NAMALWA (cell line): ENCODE measurements at regions not wholly inside any gene's neighbourhood (a gene's known extent, or its start where the extent isn't known, plus 50 kb on each side); places are given as distances from the start of the nearest gene placed in this dataset.
"Not testable (repeated sequence)": the region's sequence is repeated elsewhere in the genome, so short reads cannot be mapped to it uniquely, and the experiment has no call there.

Source experiments
- DNase-seq: peaks from one replicate; pipeline ENCODE4 v3.0.0-alpha.2; 2015; ENCODE audit warnings: low spot score

DNA sequence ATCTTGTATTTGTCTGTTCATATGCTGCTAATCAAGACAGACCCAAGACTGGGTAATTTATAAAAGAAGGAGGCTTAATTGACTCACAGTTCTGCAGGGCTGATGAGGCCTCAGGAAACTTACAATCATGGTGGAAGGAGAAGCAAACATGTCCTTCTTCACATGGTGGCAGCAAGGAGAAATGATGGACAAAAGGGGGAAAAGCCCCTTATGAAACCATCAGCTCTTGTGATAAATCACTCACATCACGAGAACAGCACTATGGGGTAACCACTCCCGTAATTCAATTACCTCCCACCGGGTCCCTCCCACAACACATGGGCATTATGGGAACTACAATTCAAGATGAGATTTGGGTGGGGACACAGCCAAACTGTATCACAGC, 117.0 kb downstream of the TTC6 start:
- DNase-seq, result not testable (repeated sequence)

DNA sequence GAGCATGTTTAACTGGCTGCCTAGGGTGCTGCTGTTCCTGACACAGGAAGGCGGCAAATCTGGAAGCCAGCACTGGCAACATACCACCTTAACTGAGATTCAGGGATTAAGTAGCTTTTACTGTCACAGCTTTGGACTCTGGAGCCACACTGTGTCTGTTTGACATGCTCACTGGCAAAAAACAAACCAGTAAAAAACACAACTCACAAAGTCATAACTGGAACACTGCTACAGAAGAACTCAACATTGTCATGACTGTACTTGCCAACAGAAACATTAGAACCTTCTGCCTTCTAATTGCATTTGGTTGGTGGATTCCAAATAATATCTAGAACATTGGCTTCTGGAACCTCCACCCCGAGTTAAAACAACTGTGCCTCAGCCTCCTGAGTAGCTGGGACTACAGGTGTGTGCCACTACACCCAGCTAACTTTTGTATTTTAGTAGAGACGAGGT, 117.6 kb downstream of the TTC6 start:
- no peak for DNase-seq

DNA sequence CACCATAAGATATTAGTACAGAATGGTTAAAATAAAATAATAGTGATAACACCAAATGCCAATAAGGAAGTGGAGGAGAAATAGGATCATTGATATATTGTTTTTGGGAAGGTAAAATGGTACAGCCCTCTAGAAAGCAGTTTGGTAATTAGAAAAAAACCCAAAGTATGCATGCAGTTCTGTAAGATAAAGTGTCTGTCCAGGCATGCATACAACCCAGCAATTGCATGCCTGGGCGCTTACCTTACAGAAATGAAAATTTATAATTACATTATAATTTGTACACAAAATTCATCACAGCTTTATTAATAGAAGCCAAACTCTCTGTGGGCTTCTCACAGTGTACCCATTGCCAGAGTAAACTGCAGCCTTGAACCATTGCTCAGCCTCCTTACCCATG, 124.7 kb downstream of the TTC6 start:
- no peak for DNase-seq

DNA sequence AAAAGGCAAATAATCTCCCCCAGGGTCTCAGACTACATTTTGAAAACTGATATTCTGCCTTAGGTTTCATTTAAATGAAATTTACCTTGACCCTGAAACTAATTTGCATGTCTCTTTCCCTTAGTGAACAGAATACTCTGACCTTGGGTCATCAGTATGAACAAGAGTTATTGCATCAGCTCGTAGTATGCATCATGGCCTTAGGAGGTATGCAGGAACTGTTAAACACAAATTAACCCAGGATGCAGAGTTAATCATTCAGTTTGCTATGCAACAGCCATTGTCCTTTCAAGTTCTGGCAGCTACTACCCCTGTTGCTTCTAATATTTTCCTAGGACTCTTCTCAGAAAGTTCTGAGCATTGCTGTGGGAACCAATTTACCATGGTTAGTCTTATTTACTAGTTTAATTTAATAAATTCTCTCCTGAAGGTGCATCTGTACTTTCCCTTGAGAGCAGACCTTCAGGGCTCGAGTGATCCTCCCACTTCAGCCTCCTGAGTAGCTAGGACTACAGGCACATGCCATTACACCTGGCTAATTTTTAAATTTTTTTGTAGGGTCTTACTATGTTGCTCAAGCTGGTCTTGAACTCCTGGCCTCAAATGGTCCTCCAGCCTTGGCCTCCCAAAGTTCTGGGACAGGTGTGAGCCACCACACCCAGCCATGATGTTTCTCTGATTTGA, 126.7 kb downstream of the TTC6 start:
- DNase-seq, result no peak

DNA sequence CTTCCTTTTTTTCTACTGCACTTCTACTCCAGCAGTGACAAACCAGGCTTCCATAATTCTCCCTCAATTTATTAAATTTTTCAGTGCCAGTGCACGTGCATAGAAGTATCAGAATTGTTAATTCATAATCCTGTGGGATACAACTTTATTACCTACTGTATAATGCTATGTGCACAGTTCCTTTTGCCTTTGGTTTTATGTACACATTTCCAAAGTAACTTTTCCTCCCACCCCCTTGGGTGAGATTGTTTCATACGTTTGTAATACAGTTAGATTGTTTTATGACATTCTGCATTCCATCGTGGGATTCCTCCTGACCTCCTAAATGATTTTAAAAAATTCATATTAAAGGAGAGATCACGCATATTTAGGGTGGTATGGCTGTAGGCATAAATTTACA, 128.1 kb downstream of the TTC6 start:
- no peak for DNase-seq

DNA sequence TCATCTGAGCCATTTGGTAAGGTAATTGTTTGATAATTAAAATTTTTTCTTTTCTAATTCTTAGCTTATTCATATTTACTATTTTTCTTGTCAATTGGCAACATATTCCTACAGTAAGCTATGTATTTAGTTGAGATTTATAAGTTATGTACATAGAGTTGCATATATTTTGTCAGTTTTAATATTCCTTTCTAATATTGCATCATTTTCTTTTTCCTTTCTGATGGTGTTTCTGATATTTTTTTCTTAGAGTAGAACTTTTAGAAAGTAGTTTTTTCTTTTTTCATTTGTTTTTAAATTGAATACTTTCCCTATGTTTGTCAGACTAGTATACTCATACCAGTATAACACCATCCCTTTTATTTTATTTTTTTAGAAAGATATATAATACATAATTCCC, 131.3 kb downstream of the TTC6 start:
- no peak for DNase-seq

DNA sequence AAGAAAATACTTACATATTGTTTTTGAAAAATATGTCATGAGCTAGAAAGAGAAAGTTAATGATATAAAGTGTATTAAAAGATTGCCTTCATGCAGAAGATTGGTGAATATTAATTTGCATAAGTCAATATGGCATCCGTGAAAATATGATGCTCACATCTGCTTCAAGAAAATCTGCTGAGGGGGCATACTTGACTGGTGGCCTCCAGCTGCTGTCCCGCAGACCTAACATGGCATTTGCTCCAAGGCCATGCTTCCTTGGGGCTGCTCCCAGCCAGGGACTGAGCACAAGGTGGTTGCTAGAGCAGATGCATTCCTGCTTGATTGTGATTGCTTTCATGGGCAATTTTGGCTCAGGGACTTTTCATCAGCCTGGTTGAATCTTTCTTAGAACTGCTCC, 133.8 kb downstream of the TTC6 start:
- DNase-seq, result no peak

DNA sequence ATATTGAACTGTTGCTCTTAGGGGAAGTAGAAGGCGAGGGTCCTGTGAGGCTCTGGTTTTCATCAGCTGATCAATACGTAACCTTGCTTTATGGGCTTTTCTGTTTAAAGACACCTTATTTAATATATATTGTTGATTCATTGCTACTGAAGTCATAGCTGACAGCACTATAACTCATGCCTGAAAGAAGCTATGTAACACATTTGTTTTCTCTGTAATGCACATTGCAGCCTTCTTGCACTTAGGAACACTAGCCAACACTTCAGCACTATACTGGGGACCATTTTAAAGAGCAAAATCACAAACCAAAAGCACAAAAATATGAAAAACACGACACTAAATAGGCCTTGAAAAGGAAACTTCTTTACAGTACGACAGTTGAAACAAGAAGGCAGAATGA, 135.7 kb downstream of the TTC6 start:
- no peak for DNase-seq

DNA sequence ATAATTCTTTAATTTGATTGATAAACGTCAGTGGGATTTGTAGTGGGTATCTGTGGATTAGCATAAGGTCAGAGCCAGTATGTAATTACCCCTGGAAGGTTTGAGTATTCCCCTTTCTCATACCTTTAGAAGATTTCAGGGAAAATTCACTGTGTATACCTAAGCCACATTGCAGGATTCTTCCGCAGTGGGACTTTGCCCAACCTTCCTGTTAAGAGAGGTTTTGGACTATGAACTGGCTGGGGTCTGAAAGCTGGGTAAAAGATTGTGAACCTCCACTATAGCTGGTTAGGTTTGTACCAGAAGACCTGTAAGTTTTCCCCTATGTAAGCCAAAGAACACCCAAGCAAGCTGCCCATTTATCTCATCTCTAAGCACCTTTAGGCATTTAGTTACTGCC, 150.2 kb downstream of the TTC6 start:
- DNase-seq, result no peak

DNA sequence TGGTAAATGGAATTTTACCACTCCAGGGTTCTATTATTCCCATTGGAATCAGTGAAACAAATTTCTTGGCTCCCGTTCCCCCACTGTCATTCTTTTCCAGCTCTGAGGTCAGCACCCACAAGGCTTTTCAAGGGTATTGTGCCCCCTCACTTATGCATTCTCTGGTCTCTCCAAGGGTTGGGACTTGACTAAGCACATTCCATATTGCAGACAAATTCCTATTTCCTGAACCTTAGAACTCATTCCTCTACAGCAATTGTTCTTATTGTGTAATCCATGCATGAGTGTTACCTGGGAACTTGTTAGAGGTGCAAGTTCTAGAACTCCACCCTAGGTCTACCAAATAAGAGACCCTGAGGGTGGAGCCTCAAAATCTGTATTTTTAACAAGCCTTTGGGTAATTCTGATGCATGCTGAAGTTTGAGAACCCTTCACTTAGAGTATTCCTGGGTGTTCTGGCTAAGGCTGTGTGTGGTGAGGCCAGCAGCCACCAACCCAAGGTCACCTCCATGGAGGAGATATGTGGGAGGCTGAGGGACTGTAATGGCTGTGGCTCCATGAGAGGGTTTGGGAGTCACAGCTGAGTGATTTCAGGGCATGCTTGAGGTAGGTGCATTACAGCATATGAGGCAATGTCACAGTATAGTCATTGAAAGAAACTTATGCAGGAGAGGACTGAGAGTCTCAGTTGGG, 150.9 kb downstream of the TTC6 start:
- DNase-seq, result no peak

DNA sequence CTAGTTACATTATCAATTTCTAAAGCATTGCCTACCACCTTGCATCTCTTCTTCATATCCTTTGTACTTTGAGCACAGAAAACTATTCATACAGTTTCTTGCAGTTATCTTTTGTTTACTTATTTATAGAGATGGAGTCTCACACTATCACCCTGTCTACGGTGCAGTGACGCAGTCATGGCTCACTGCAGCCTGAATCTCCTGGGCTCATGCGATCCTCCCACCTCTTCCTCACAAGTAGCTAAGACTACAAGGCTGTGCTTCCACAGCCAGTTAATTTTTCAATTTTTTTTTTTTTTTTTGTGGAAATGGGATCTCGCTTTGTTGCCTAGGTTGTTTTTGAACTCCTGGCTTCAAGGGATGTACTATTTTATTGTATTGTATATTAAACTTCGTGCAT, 158.0 kb downstream of the TTC6 start:
- DNase-seq, result no peak

DNA sequence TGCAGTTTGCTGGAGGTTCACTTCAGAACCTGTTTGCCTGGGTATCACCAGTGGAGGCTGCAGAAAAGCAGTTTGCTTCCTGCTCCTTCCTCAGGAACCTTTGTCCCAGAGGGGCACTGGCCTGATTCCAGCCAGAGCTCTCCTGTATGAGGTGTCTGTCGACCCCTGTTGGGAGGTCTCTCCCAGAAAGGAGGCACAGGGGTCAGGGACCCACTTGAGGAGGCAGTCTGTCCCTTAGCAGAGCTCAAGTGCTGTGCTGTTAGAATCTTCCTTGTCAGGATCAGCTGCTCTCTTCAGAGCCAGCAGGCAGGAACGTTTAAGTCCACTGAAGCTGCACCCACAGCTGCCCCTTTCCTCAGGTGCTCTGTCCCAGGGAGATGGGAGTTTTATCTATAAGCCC, 164.8 kb downstream of the TTC6 start:
- not testable (repeated sequence) for DNase-seq

DNA sequence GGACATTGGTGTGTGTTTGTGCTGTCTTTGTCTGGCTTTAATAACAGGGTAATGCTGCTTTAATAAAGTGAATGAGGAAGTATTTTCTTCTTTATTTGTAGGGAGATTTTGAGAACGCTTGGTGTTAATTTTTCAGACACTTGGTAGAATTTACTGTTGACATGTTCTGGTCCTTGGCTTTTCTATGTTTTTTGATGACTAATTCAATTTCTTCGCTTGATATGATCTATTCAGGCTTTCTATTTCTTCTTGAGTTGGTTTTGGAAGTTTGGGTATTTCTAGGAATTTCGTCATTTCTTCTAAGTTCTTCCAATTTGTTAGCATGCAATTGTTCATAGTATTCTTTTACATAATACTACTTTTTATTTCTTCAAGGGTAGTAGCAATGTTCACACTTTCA, 167.8 kb downstream of the TTC6 start:
- DNase-seq, result no peak

DNA sequence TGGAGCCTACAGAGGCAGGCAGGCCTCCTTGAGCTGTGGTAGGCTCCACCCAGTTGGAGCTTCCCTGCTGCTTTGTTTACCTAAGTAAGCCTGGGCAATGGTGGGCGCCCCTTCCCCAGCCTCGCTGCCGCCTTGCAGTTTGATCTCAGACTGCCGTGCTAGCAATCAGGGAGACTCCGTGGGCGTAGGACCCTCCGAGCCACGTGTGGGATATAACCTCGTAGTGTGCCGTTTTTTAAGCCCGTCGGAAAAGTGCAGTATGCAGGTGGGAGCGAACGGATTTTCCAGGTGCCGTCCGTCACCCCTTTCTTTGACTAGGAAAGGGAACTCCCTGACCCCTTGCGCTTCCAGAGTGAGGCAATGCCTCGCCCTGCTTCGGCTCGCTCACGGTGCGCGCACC, 176.9 kb downstream of the TTC6 start:
- not testable (repeated sequence) for DNase-seq

DNA sequence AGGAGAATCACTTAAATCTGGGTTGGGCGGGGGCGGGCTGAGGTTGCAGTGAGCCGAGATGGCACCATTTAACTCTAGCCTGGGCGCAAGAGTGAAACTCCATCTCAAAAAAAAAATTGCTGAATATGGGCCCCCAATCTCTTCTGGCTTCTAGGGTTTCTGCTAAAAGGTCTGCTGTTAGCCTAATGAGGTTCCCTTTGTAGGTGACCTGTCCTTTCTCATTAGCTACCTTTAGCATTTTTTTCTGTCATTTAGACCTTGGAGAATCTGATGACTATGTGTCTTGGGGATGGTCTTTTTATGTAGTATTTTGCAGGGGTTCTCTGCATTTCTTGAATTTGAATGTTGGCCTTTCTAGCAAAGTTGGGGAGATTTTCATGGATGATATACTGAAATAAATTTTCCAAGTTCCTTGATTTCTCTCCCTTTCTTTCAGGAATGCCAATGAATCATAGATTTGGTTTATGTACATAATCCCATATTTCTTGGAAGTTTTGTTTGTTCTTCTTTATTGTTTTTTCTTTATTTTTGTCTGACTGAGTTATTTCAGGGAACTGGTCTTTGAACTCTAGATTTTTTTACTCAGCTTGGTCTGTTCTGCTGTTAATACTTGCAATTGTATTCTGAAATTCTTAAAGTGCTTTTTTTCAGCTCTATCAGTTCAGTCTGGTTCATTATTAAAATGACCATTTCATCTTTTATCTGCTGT, 181.5 kb downstream of the TTC6 start:
- no peak for DNase-seq

DNA sequence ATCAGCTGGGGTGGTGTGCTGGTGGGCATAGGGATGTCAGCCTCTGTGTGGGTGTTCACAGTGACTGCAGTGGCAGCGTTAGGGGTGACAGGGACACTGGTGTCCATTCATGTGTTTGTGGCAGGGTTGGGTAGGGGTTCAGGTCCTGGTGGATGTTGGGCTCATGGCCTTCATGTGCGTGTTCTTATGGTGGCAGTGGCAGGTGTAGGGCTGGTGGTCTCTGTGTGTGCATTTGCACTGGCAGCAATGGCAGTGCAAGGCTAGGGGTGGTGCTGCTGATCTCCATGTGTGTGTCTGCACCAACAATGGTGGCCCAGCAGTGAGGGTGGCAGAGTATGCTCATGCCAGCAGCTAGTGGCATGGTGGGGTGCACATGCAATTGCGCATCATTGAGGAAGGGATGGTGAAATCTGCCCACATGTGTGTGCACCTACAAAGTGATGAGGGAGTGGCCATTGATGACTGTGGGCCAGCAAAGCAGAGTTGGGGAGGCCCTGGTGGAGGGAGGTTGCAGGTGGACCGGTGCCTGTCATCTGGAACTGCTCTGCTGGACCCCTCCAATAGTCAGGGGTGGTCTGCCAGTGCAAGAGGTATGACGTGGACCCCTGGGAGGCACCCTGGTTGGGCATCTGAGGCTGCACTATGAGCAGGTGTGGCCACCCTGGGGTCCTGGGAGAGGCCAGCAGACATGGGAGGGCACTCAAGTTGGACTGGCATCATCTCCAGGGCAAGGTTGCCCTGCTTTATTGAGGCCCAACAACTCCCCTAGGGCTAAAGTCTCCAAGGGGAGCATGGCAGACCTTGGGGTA, 182.9 kb downstream of the TTC6 start:
- DNase-seq, result no peak

DNA sequence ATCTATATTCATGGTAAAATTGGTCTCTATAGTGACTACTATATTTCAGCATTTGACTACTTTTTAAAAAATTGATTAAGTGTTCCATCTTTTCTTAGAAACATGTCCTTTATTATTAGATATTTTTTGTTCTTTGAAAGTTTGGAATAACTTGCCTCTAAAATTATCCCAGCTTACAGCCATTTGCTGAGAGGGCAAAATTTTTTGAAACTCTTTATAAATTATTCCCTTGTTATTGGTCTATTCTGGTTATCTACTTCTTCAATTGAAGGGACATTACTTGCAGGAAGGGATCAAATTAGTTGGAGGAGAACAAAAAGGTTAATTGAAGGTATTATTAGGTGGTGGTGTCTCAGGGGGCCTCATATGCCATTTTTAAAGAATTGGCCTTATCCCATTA, 184.1 kb downstream of the TTC6 start:
- DNase-seq, result no peak

DNA sequence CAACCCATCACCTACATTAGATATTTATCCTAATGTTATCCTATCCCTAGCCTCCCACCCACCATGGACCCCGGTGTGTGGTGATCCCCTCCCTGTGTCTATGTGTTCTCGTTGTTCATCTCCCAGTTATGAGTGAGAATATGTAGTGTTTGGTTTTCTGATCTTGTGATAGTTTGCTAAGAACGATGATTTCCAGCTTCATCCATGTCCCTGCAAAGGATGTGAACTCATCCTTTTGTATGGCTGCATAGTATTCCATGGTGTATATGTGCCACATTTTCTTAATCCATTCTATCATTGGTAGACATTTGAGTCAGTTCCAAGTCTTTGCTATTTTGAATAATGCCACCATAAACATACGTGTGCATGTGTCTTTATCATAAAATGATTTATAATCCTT, 185.3 kb downstream of the TTC6 start:
- not testable (repeated sequence) for DNase-seq

DNA sequence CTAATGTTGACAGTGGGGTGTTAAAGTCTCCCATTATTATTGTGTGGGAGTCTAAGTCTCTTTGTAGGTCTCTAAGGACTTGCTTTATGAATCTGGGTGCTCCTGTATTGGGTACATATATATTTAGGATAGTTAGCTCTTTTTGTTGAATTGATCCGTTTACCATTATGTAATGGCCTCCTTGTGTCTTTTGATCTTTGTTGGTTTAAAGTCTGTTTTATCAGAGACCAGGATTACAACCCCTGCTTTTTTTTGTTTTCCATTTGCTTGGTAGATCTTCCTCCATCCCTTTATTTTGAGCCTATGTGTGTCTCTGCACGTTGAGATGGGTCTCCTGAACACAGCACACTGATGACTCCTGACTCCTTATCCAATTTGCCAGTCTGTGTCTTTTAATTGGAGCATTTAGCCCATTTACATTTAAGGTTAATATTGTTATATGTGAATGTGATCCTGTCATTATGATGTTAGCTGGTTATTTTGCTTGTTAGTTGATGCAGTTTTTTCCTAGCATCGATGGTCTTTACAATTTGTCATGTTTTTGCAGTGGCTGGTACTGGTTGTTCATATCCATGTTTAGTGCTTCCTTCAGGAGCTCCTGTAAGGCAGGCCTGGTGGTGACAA, 188.9 kb downstream of the TTC6 start:
- DNase-seq, result not testable (repeated sequence)

DNA sequence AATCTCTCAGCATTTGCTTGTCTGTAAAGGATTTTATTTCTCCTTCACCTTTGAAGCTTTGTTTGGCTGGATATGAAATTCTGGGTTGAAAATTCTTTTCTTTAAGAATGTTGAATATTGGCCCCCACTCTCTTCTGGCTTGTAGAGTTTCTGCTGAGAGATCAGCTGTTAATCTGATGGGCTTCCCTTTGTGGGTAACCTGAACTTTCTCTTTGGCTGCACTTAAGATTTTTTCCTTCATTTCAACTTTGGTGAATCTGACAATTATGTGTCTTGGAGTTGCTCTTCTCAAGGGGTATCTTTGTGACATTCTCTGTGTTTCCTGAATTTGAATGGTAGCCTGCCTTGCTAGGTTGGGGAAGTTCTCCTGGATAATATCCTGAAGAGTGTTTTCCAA, 189.4 kb downstream of the TTC6 start:
- DNase-seq, result not testable (repeated sequence)

DNA sequence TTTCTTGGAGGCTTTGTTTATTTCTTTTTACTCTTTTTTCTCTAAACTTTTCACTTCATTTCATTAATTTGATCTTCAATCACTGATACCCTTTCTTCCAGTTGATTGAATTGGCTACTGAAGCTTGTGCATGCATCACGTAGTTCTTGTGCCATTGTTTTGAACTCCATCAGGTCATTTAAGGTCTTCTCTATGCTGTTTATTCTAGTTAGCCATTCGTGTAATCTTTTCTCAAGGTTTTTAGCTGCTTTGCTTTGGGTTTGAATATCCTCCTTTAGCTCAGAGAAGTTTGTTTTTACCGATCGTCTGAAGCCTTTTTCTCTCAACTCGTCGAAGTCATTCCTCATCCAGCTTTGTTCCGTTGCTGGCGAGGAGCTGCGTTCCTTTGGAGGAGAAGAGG, 189.9 kb downstream of the TTC6 start:
- not testable (repeated sequence) for DNase-seq

DNA sequence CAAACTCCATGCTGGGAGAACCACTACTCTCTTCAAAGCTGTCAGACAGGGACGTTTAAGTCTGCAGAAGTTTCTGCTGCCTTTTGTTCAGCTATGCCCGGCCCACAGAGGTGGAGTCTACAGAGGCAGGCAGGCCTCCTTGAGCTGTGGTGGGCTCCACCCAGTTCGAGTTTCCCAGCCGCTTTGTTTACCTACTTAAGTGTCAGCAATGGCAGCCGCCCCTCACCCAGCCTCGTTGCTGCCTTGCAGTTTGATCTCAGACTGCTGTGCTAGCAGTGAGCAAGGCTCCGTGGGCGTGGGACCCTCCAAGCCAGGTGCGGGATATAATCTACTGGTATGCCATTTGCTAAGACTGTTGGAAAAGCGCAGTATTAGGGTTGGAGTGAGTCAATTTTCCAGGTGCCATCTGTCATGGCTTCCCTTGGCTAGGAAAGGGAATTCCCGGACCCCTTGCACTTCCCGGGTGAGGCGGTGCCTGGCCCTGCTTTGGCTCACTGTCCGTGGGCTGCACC, 190.7 kb downstream of the TTC6 start:
- not testable (repeated sequence) for DNase-seq
